ENCODE measurements at regions not wholly inside any gene's neighbourhood (a gene's known extent, or its start where the extent isn't known, plus 50 kb on each side); places are given as distances from the start of the nearest gene placed in this dataset.

- intact Hi-C loops (cut with DNase I) = no loop called here
- ATAC-seq (no peak), DNase-seq (ENCODE audit: missing footprints) (no peak)
These were observed 60.0 kb upstream of the NTPCR start for GRCh38 chr1:232890340-232890943.

- ATAC-seq (no peak), DNase-seq (ENCODE audit: missing footprints) (no peak)
- intact Hi-C loops (cut with DNase I) = no loop called here
These were observed 59.3 kb upstream of the NTPCR start for GRCh38 chr1:232891071-232891470.

GRCh38 chr1:232891656-232892317 is 58.6 kb upstream of the NTPCR start:
- DNase-seq (ENCODE audit: missing footprints) (no peak), ATAC-seq (no peak)
- intact Hi-C loops (cut with DNase I) = no loop called here

- intact Hi-C loops (cut with DNase I) = no loop called here
- DNase-seq (ENCODE audit: missing footprints) = no peak
- ATAC-seq = no peak
These were observed 56.7 kb upstream of the NTPCR start for GRCh38 chr1:232893481-232894313.

- intact Hi-C loops (cut with DNase I) = no loop called here
- DNase-seq (ENCODE audit: missing footprints) = no peak
- ATAC-seq = no peak
These were observed 56.0 kb upstream of the NTPCR start for GRCh38 chr1:232894436-232894835.

GRCh38 chr1:232897949-232898465 is 52.4 kb upstream of the NTPCR start:
- no peak for ATAC-seq
- intact Hi-C loops (cut with DNase I) = no loop called here

GRCh38 chr1:232899268-232899667 is 51.1 kb upstream of the NTPCR start:
- DNase-seq (ENCODE audit: missing footprints) (no peak), ATAC-seq (no peak)
- intact Hi-C loops (cut with DNase I) = no loop called here

More at GRCh38 chr1:232897949-232898465, 52.4 kb upstream of the NTPCR start:
- no peak for DNase-seq (ENCODE audit: missing footprints)

- DNase-seq (ENCODE audit: missing footprints) (no peak), ATAC-seq (no peak)
- intact Hi-C loops (cut with DNase I) = no loop called here
These were observed 50.6 kb upstream of the NTPCR start for GRCh38 chr1:232899839-232900238.
